ENCODE measurements at regions not wholly inside any gene's neighbourhood (a gene's known extent, or its start where the extent isn't known, plus 50 kb on each side); places are given as distances from the start of the nearest gene placed in this dataset.

- TF ChIP-seq EZH2 (IDR thresholded peaks at IDR 0.05; ENCODE audit: low read depth) (no peak), CTCF (conservative IDR thresholded peaks at IDR 0.05) (no peak)
Measured at GRCh38 chr2:10987439-10987838, 75.7 kb downstream of the KCNF1 start.
